ENCODE measurements at regions not wholly inside any gene's neighbourhood (a gene's known extent, or its start where the extent isn't known, plus 50 kb on each side); places are given as distances from the start of the nearest gene placed in this dataset.

DNA sequence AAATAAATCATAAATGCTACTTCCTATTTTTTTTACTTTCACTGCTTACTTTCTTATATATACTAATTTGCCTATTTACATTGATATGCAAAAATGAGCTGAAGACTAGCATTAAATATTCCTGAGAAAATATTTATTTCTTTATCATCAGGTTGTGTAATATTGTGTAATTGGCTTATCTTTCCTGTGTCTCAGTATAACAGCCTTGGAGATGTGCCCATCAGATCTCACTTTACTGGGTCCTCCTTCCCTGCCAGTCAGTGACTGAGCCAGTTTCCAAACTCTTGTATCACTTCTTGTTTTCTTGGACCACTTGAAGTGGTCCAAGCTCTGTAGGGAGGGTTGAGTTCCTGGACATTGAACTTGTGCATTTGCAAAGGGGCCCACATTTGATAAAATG, 900.0 kb downstream of the LUZP2 start:
- DNase-seq (ENCODE audit: low spot score) (no peak), ATAC-seq (ENCODE audit: insufficient number of reproducible peaks, low FRiP score, low read depth) (no peak)
- TF ChIP-seq, protein P1, sequence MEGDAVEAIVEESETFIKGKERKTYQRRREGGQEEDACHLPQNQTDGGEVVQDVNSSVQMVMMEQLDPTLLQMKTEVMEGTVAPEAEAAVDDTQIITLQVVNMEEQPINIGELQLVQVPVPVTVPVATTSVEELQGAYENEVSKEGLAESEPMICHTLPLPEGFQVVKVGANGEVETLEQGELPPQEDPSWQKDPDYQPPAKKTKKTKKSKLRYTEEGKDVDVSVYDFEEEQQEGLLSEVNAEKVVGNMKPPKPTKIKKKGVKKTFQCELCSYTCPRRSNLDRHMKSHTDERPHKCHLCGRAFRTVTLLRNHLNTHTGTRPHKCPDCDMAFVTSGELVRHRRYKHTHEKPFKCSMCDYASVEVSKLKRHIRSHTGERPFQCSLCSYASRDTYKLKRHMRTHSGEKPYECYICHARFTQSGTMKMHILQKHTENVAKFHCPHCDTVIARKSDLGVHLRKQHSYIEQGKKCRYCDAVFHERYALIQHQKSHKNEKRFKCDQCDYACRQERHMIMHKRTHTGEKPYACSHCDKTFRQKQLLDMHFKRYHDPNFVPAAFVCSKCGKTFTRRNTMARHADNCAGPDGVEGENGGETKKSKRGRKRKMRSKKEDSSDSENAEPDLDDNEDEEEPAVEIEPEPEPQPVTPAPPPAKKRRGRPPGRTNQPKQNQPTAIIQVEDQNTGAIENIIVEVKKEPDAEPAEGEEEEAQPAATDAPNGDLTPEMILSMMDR (IDR thresholded peaks at IDR 0.05): no peak
- no peaks in the 10 kb centered on the region for H3K27me3 ChIP-seq (replicated peaks; ENCODE audit: insufficient read depth)
- H3K36me3 ChIP-seq: no peaks in the 10 kb centered on the region
- H3K4me3 ChIP-seq: no peak overlapping the region
- H3K4me1 ChIP-seq (ENCODE audit: control insufficient read depth in 1 of 2, low read depth in 2 of 2): no peaks in the 10 kb centered on the region
- no peaks in the 10 kb centered on the region for H3K9me3 ChIP-seq
- H3K27ac ChIP-seq: no peak overlapping the region

DNA sequence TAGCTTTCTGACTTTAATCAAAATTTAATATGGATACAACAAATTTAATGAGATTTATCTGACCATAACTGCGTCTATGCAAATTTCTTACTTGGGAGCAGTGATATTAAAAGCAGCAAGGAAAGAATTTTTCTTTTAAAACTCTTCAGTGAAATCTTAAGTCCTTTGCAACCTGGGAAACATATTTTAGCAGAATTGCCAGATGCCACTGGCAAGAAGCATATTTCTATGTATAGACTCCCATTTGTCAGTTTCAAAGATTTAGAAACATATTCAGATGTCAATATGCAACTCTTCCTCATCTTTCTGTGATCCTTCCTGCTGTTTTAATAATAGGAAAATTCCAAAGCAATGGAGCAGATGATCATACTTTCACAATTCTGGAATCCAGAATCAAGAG, 911.3 kb downstream of the LUZP2 start:
- Histone ChIP-seq H3K4me3 (no peak overlapping the region), H3K9me3 (no peaks in the 10 kb centered on the region), H3K4me1 (ENCODE audit: control insufficient read depth in 1 of 2, low read depth in 2 of 2) (no peaks in the 10 kb centered on the region), H3K36me3 (no peaks in the 10 kb centered on the region), H3K27me3 (replicated peaks; ENCODE audit: insufficient read depth) (no peaks in the 10 kb centered on the region), H3K27ac (no peak overlapping the region)
- TF ChIP-seq, protein P1 (IDR thresholded peaks at IDR 0.05): no peak
- no peak for ATAC-seq (ENCODE audit: insufficient number of reproducible peaks, low FRiP score, low read depth)
- DNase-seq (ENCODE audit: low spot score): no peak

DNA sequence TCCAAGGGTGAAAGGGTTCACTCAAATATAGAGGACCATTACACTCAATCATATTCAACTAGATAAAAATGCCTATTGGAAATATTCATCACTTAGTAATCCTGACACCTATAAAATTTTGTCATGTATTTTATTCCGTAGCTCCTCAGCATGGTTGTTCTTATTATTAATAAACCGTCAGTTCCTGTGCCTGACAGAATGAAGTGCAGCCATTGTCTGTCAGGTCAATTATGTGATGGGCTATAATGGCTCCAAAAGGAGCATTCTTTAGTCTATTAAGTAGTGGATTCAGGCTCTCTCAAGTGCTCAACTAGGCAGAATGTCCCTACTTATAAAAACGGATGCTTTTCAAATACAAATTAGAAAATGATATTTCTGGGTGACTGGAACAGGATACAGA, 916.1 kb upstream of the ANO3 start:
- no peak overlapping the region for H3K27ac ChIP-seq
- no peak overlapping the region for H3K4me3 ChIP-seq
- no peaks in the 10 kb centered on the region for H3K9me3 ChIP-seq
- TF ChIP-seq, protein P1 (IDR thresholded peaks at IDR 0.05): no peak
- H3K4me1 ChIP-seq (ENCODE audit: control insufficient read depth in 1 of 2, low read depth in 2 of 2): no peaks in the 10 kb centered on the region
- ATAC-seq (ENCODE audit: insufficient number of reproducible peaks, low FRiP score, low read depth) (no peak), DNase-seq (ENCODE audit: low spot score) (no peak)
- no peaks in the 10 kb centered on the region for H3K36me3 ChIP-seq
- no peaks in the 10 kb centered on the region for H3K27me3 ChIP-seq (replicated peaks; ENCODE audit: insufficient read depth)

DNA sequence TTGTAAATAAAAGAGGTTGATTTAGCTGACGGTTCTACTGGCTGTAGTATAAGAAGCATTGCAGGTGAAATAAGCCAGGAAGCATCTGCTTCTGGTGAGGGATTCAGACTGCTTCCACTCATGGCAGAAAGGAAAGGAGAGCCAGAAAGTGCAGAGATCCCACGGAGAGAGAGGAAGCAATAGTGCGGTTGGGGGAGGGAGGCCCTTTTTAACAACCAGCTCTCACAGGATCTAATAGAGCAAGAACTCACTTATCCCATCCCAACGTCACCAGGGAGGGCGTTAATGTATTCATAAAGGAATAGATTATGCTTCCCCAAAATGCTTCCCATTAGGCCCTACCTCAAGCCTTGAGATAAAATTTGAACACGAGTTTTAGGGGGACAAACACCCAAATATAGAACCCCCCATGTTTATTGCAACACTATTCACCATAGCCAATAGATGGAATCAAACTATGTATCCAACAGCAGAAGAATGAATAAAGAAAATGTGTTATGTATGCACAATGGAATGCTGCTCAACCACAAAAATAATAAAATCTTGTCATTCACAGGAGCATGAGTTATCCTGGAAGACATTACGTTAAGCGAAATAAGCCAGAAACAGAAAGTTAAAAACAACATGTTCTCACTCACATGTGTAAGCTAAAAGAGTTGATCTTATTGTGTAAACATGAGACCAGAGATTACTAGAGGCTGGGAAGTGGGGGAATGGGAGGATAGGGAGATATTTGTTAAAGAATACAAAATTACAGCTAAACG, 908.3 kb upstream of the ANO3 start:
- no peak for ATAC-seq (ENCODE audit: insufficient number of reproducible peaks, low FRiP score, low read depth)
- Histone ChIP-seq H3K9me3 (no peaks in the 10 kb centered on the region), H3K4me1 (ENCODE audit: control insufficient read depth in 1 of 2, low read depth in 2 of 2) (no peaks in the 10 kb centered on the region), H3K36me3 (no peaks in the 10 kb centered on the region), H3K27ac (no peak overlapping the region), H3K4me3 (no peak overlapping the region), H3K27me3 (replicated peaks; ENCODE audit: insufficient read depth) (no peaks in the 10 kb centered on the region)
- TF ChIP-seq, protein P1 (IDR thresholded peaks at IDR 0.05): no peak
- DNase-seq (ENCODE audit: low spot score): no peak

DNA sequence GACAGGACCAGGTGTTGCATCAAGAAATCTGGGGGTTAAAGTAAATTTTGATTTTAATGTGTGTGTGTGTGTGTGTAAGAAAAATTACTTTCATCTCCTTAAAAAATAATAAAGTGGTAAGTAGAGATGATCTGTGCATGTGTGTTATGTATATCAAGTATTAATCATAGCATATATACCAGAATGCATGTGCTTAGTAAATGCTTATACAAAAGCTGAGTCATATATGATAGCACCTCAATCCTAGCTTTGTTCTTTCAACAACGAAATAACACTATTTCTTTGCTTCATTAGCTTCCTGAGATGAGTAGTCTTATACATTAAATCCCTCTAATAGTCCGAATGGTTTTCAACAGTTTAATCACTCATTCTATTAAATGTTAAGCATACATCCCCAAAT, 899.6 kb upstream of the ANO3 start:
- no peak overlapping the region for H3K27ac ChIP-seq
- no peaks in the 10 kb centered on the region for H3K9me3 ChIP-seq
- ATAC-seq (ENCODE audit: insufficient number of reproducible peaks, low FRiP score, low read depth) (no peak), DNase-seq (ENCODE audit: low spot score) (no peak)
- TF ChIP-seq, protein P1 (IDR thresholded peaks at IDR 0.05): no peak
- no peaks in the 10 kb centered on the region for H3K36me3 ChIP-seq
- H3K27me3 ChIP-seq (replicated peaks; ENCODE audit: insufficient read depth): no peaks in the 10 kb centered on the region
- no peak overlapping the region for H3K4me3 ChIP-seq
- no peaks in the 10 kb centered on the region for H3K4me1 ChIP-seq (ENCODE audit: control insufficient read depth in 1 of 2, low read depth in 2 of 2)

Data from thoracic aorta (tissue), 2 donors.